Gastroesophageal sphincter (tissue), 4 donors: ENCODE measurements at regions not wholly inside any gene's neighbourhood (a gene's known extent, or its start where the extent isn't known, plus 50 kb on each side); places are given as distances from the start of the nearest gene placed in this dataset.

ENCODE experiments used
- ATAC-seq: fragments of 150-250 bp; one replicate; pipeline ENCODE4 v1.9.1; 2016; ENCODE audit warnings: mild to moderate bottlenecking, moderate library complexity
- H3K27ac ChIP-seq, 4 donors: fragments of 200-600 bp; sonication (generic) in 3 of 4; 1 replicate in 3 of 4; 2 replicates in 1 of 4; pipeline ENCODE4 v1.5.1; 2016 to 2019
- H3K27me3 ChIP-seq: fragments of 200-600 bp; sonication (generic); one replicate; pipeline ENCODE4 v1.5.1; 2019
- H3K36me3 ChIP-seq, 2 donors: fragments of 200-600 bp; sonication (generic); one replicate each; pipeline ENCODE4 v1.5.1; 2019; ENCODE audit warnings: control low read depth in 1 of 2
- H3K4me1 ChIP-seq, 3 donors: fragments of 200-600 bp; sonication (generic); 1 replicate in 2 of 3; 2 replicates in 1 of 3; pipeline ENCODE4 v1.5.1; 2016 to 2019; ENCODE audit warnings: control low read depth in 2 of 3
- H3K4me3 ChIP-seq, 2 donors: fragments of 200-600 bp; sonication (generic); one replicate each; pipeline ENCODE4 v1.5.1; 2019; ENCODE audit warnings: mild to moderate bottlenecking in 1 of 2, moderate library complexity in 1 of 2
- H3K9me3 ChIP-seq, 3 donors: fragments of 200-600 bp; sonication (generic); one replicate each; pipeline ENCODE4 v1.5.1; 2017 to 2019; ENCODE audit warnings: control low read depth in 2 of 3
- EP300 ChIP-seq: sonication (generic); formaldehyde crosslinking; IDR thresholded peaks from one replicate; pipeline ENCODE4 v1.6.1; 2017; ENCODE audit warnings: antibody characterized with exemption, mild to moderate bottlenecking
- POLR2A ChIP-seq, 2 donors: fragments of 450-650 bp; IDR thresholded peaks; one replicate each; pipeline ENCODE4 v1.6.1; 2017; ENCODE audit warnings: antibody characterized with exemption in 2 of 2, mild to moderate bottlenecking in 2 of 2, moderate library complexity in 1 of 2
- POLR2AphosphoS5 ChIP-seq: sonication (generic); formaldehyde crosslinking; IDR thresholded peaks from one replicate; pipeline ENCODE4 v1.6.1; 2017; ENCODE audit warnings: antibody characterized with exemption
- WGBS, 2 donors: methylation state at CpG; one replicate each; pipeline ENCODE4 v1.1.5; 2018; ENCODE audit warnings: low coverage in 1 of 2; 5-methylcytosine and 5-hydroxymethylcytosine counted together
- TF ChIP-seq, protein P1 (sequence below), 4 experiments: fragments of 200-600 bp in 2 of 4; fragments of 450-650 bp in 2 of 4; sonication (generic) in 1 of 4; IDR thresholded peaks; one replicate each; pipeline ENCODE4 v1.5.1; 2017 to 2019; ENCODE audit warnings: antibody characterized with exemption in 4 of 4, mild to moderate bottlenecking in 2 of 4, moderate library complexity in 2 of 4

GRCh38 chr5:97936231-97936630 lies 753.2 kb upstream of the RIOK2 start:
- Histone ChIP-seq H3K4me1 (no peaks in the 10 kb centered on the region), H3K36me3 (no peaks in the 10 kb centered on the region), H3K27ac (no peak overlapping the region), H3K4me3 (no peak overlapping the region), H3K9me3 (peaks cover 0 to 10% (median 0%) of the 10 kb centered on the region in 3 donors), H3K27me3 (no peaks in the 10 kb centered on the region)
- TF ChIP-seq, protein P1, sequence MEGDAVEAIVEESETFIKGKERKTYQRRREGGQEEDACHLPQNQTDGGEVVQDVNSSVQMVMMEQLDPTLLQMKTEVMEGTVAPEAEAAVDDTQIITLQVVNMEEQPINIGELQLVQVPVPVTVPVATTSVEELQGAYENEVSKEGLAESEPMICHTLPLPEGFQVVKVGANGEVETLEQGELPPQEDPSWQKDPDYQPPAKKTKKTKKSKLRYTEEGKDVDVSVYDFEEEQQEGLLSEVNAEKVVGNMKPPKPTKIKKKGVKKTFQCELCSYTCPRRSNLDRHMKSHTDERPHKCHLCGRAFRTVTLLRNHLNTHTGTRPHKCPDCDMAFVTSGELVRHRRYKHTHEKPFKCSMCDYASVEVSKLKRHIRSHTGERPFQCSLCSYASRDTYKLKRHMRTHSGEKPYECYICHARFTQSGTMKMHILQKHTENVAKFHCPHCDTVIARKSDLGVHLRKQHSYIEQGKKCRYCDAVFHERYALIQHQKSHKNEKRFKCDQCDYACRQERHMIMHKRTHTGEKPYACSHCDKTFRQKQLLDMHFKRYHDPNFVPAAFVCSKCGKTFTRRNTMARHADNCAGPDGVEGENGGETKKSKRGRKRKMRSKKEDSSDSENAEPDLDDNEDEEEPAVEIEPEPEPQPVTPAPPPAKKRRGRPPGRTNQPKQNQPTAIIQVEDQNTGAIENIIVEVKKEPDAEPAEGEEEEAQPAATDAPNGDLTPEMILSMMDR (IDR thresholded peaks at IDR 0.05), result no peak
- TF ChIP-seq POLR2AphosphoS5, result no peak
- no peak for TF ChIP-seq EP300
- no peak for TF ChIP-seq POLR2A (IDR thresholded peaks at IDR 0.05)
- ATAC-seq, result no peak
- WGBS, 2 donors, result 9 to 50% methylated on average over 1 of the region's 1 CpG

GRCh38 chr5:97937846-97938245 lies 754.8 kb upstream of the RIOK2 start:
- no peak for ATAC-seq
- WGBS, 2 donors, result 100% methylated on average over 1 to 2 of the region's 2 CpGs
- TF ChIP-seq, protein P1 (IDR thresholded peaks at IDR 0.05), result no peak
- Histone ChIP-seq H3K9me3 (peaks cover 0 to 10% (median 0%) of the 10 kb centered on the region in 3 donors), H3K4me3 (no peak overlapping the region), H3K4me1 (no peaks in the 10 kb centered on the region), H3K27me3 (no peaks in the 10 kb centered on the region), H3K36me3 (no peaks in the 10 kb centered on the region), H3K27ac (no peak overlapping the region)

DNA sequence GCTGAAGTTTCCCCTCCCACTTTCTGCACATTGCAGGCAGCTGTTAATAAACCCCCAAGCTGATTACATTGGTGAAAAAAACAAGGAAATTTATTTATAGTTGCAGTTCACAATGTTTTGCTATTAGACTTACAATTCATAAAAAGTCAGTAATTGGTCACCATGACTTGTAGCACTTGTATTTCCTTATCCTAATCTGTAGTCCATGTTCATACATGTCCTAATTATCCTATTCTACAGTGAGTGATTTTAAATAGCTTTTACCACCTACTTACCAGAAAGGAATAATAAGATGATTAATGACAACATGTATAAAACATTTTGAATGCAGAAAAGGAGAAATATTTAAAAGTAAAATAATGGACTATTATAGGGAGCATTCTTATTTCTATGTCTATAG lies 760.0 kb upstream of the RIOK2 start:
- Histone ChIP-seq H3K27ac (no peak overlapping the region), H3K4me3 (no peak overlapping the region)
- no peak for ATAC-seq

DNA sequence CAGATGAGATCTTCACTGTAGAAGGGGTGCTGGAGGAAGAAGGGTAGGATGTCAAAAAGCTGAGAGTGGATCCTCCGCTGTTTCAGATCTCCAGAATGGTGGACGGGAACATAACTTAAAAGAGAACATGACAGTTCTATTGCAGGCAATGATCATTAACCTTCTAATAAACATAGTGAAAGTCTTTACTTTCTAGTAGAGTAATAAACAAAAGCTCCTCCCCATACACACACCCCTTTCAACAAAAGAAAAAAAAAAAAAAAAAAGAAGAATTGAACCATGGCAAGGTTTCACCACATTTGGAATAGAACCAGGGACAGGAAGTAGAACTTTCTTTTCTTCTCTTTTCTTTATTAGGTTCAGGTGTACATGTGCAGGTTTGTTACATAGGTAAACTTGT lies 768.1 kb upstream of the RIOK2 start:
- ATAC-seq, result no peak
- 86 to 93% methylated on average over 2 of the region's 2 CpGs for WGBS, 2 donors
- no peaks in the 10 kb centered on the region for H3K4me1 ChIP-seq

More for the DNA sequence above, 760.0 kb upstream of the RIOK2 start:
- H3K36me3 ChIP-seq, result no peaks in the 10 kb centered on the region
- TF ChIP-seq POLR2AphosphoS5, result no peak
- H3K27me3 ChIP-seq, result no peaks in the 10 kb centered on the region
- H3K9me3 ChIP-seq, result peaks cover 0 to 7% (median 0%) of the 10 kb centered on the region in 3 donors
- no peaks in the 10 kb centered on the region for H3K4me1 ChIP-seq

GRCh38 chr5:97955450-97955849 lies 772.4 kb upstream of the RIOK2 start:
- ATAC-seq, result no peak
- no peak overlapping the region for H3K4me3 ChIP-seq
- no peaks in the 10 kb centered on the region for H3K4me1 ChIP-seq
- no peaks in the 10 kb centered on the region for H3K27me3 ChIP-seq
- no peak overlapping the region for H3K27ac ChIP-seq
- TF ChIP-seq EP300 (no peak), POLR2AphosphoS5 (no peak)
- TF ChIP-seq, protein P1 (IDR thresholded peaks at IDR 0.05), result no peak
- H3K9me3 ChIP-seq, result no peaks in the 10 kb centered on the region
- WGBS, 2 donors, result no CpG with 5 or more reads among the region's 1 CpG
- no peaks in the 10 kb centered on the region for H3K36me3 ChIP-seq

More for the DNA sequence above, 768.1 kb upstream of the RIOK2 start:
- H3K27ac ChIP-seq, result no peak overlapping the region
- no peaks in the 10 kb centered on the region for H3K36me3 ChIP-seq
- no peaks in the 10 kb centered on the region for H3K27me3 ChIP-seq
- no peak for TF ChIP-seq POLR2A (IDR thresholded peaks at IDR 0.05)
- TF ChIP-seq, protein P1 (IDR thresholded peaks at IDR 0.05), result no peak
- TF ChIP-seq POLR2AphosphoS5, result no peak
- TF ChIP-seq EP300, result no peak
- no peaks in the 10 kb centered on the region for H3K9me3 ChIP-seq
- H3K4me3 ChIP-seq, result no peak overlapping the region

GRCh38 chr5:97967292-97967691 lies 784.2 kb upstream of the RIOK2 start:
- Histone ChIP-seq H3K4me1 (no peaks in the 10 kb centered on the region), H3K36me3 (no peaks in the 10 kb centered on the region), H3K4me3 (no peak overlapping the region), H3K9me3 (no peaks in the 10 kb centered on the region), H3K27ac (no peak overlapping the region), H3K27me3 (no peaks in the 10 kb centered on the region)
- TF ChIP-seq EP300 (no peak), POLR2AphosphoS5 (no peak), POLR2A (IDR thresholded peaks at IDR 0.05) (no peak)
- TF ChIP-seq, protein P1 (IDR thresholded peaks at IDR 0.05), result no peak
- ATAC-seq, result no peak
- 71 to 79% methylated on average over 3 of the region's 3 CpGs for WGBS, 2 donors
